Activated CD4-positive, alpha-beta memory T cell treated with anti-CD3 and anti-CD28 coated beads, Interleukin-2, amount 10 ng/mL, durations not matched to agents 7 days and 5 days (primary cell): ENCODE measurements at regions not wholly inside any gene's neighbourhood (a gene's known extent, or its start where the extent isn't known, plus 50 kb on each side); places are given as distances from the start of the nearest gene placed in this dataset.

ENCODE experiments used
- CTCF ChIA-PET: fragments of 350-600 bp; sonication (Branson Sonifier 250); formaldehyde crosslinking; loops from one replicate; lab custom pipeline; 2021; ENCODE audit warnings: antibody characterized with exemption, inconsistent platforms; lab: Charles Lee
- POLR2A ChIA-PET: fragments of 350-600 bp; sonication (Branson Sonifier 250); formaldehyde crosslinking; loops from one replicate; lab custom pipeline; 2021; ENCODE audit warnings: antibody characterized with exemption; lab: Charles Lee
- DNase-seq: peaks from one replicate; pipeline ENCODE4 v3.0.0-alpha.2; 2020
- H3K27ac Mint-ChIP-seq: one replicate; pipeline ENCODE4 v1.8.0; 2021; ENCODE audit warnings: mild to moderate bottlenecking, mixed read lengths
- H3K27me3 Mint-ChIP-seq: one replicate; pipeline ENCODE4 v1.8.0; 2021; ENCODE audit warnings: mixed read lengths
- H3K36me3 Mint-ChIP-seq: one replicate; pipeline ENCODE4 v1.8.0; 2021; ENCODE audit warnings: low read depth, mixed read lengths
- H3K4me1 Mint-ChIP-seq: one replicate; pipeline ENCODE4 v1.8.0; 2021; ENCODE audit warnings: mixed read lengths
- H3K4me3 Mint-ChIP-seq: one replicate; pipeline ENCODE4 v1.8.0; 2021; ENCODE audit warnings: mild to moderate bottlenecking, mixed read lengths
- H3K9me3 Mint-ChIP-seq: one replicate; pipeline ENCODE4 v1.8.0; 2021; ENCODE audit warnings: mixed read lengths

- ChIA-PET CTCF (no interaction called here), POLR2A (no interaction called here)
- no peak for DNase-seq
- Mint-ChIP-seq H3K4me3 (no peak overlapping the region), H3K4me1 (no peaks in the 10 kb centered on the region), H3K27ac (no peak overlapping the region), H3K36me3 (no peaks in the 10 kb centered on the region), H3K9me3 (peaks cover 4% of the 10 kb centered on the region), H3K27me3 (no peaks in the 10 kb centered on the region)
Measured at GRCh38 chr9:118455788-118456187, 751.6 kb downstream of the TLR4 start.

DNA sequence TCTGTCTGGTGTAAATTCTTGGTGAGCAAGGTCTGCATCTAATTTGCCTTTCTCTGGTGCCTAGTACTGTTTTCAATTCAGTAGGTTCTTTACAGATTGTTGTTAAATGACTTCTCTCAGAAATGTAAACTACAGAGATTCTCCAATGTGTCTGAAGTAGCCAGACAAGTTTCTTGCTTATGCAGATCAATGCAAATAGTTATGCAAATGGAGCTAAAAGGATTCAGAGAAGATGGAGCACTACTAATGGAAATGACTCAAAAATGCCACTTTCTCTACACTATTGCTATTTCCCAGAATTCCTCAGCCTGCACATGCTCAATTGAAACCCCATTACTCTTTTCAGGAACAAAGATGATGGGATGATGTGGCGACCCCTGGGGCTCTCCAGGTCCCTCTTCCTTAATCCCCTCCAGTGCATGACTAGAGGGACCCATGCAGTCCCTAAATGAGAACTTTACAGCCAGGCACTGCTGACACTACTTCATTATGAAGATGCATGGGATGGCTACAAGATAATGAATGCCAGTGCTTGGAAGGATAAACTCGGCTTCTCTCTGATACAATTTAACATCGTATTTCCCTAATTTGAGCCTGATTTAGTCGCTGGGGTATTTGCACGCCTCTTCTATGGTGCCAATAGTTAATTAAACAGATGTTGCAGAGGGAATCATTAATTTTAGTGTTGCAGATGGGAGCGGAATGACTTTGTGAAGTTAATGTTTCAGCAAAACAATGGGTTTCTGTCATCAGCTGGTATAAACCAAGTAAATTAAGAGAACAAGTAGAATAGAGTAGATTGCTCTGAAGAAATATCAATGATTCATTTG, 753.2 kb downstream of the TLR4 start:
- no peaks in the 10 kb centered on the region for H3K36me3 Mint-ChIP-seq
- H3K27me3 Mint-ChIP-seq, result no peaks in the 10 kb centered on the region
- H3K9me3 Mint-ChIP-seq, result peaks cover 4% of the 10 kb centered on the region
- POLR2A ChIA-PET, result no interaction called here
- DNase-seq, result no peak
- H3K27ac Mint-ChIP-seq, result no peak overlapping the region
- H3K4me3 Mint-ChIP-seq, result no peak overlapping the region
- H3K4me1 Mint-ChIP-seq, result no peaks in the 10 kb centered on the region
- CTCF ChIA-PET, result no interaction called here

DNA sequence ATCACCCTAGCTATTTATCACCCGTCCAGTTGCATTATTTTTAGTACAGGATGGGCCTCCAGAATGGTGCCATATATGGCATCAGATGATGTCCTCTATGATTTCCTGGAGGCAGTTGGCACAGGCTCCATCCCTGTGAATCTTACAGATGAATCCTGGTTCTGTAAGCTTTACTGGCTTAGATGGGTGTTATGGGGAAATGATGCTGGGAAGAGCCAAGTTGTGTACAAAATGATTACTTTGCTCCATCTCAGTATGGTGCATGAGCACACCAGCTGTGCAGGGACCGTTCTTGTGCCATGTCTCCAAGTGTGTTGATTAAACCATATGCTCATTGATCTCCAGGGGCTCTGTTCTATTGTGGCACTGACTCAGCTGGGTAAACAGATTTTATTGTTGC, 755.7 kb downstream of the TLR4 start:
- no peak overlapping the region for H3K27ac Mint-ChIP-seq
- no peak overlapping the region for H3K4me3 Mint-ChIP-seq
- H3K9me3 Mint-ChIP-seq, result no peaks in the 10 kb centered on the region
- DNase-seq, result no peak
- no peaks in the 10 kb centered on the region for H3K4me1 Mint-ChIP-seq
- H3K27me3 Mint-ChIP-seq, result no peaks in the 10 kb centered on the region
- ChIA-PET POLR2A (no interaction called here), CTCF (no interaction called here)
- H3K36me3 Mint-ChIP-seq, result no peaks in the 10 kb centered on the region

DNA sequence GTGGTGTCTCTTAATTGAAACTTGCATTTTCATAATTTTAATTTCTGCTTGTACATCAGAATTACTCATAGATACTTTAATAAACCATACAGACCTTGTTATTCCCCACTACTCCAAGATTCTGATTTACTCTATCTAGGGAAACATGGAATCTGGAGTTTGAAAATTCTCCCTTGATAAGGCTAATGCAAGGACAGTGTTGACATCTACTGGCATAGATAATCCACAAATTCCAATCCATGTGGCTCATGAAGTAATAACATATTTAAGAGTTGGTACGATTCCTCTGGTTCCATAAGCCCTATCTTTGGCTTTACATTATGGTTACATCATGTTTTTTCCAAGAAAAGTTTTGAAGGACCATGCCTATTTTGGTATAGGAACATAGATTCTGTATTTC, 759.2 kb downstream of the TLR4 start:
- CTCF ChIA-PET, result no interaction called here
- Mint-ChIP-seq H3K9me3 (no peaks in the 10 kb centered on the region), H3K4me1 (no peaks in the 10 kb centered on the region), H3K27me3 (no peaks in the 10 kb centered on the region), H3K27ac (no peak overlapping the region), H3K36me3 (no peaks in the 10 kb centered on the region), H3K4me3 (no peak overlapping the region)
- POLR2A ChIA-PET, result no interaction called here
- DNase-seq, result no peak

GRCh38 chr9:118473521-118473920, 769.3 kb downstream of the TLR4 start:
- ChIA-PET POLR2A (no interaction called here), CTCF (no interaction called here)
- no peaks in the 10 kb centered on the region for H3K9me3 Mint-ChIP-seq
- no peaks in the 10 kb centered on the region for H3K4me1 Mint-ChIP-seq
- H3K36me3 Mint-ChIP-seq, result no peaks in the 10 kb centered on the region
- DNase-seq, result no peak
- no peak overlapping the region for H3K4me3 Mint-ChIP-seq
- no peak overlapping the region for H3K27ac Mint-ChIP-seq
- H3K27me3 Mint-ChIP-seq, result no peaks in the 10 kb centered on the region

DNA sequence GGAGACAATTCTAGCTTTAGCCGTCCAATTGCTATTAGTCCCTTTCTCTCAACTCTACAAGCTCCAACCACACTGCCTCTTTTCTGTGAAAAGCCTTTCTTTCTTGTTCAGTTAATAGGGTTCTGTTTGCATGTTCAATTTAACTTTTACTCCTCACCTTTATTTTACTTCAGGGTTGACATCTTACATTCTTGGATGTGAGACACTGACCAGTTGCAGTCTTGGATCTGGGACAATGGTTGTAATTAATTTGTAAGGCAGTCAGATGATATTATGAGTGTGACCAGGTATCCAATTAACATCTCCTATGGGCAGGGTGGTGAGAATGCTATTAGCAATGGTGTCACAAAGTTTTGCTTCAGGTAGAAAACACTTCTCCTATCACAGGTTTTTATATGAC, 774.5 kb downstream of the TLR4 start:
- POLR2A ChIA-PET, result no interaction called here

DNA sequence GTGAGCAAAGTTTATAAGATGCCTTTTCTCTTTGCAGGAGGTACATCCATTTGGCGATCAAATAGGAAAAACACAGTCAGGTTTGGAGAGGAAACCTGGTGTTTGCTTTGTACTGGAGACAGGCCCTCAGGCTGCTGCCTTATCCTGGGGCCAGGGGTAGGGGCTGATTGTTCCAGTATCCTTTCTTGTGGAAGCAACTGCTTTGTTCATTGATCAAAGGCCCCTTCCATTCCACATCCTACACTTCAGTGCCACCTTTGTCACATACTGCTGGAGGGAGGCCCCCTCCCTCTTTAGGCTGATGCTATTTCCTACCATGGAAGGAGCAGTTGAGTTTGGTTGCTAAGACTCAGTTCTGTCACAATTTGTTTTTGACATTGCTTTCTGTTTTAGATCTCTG, 778.1 kb downstream of the TLR4 start:
- DNase-seq, result no peak
- Mint-ChIP-seq H3K27ac (no peak overlapping the region), H3K9me3 (peaks cover 2% of the 10 kb centered on the region), H3K36me3 (no peaks in the 10 kb centered on the region), H3K27me3 (no peaks in the 10 kb centered on the region), H3K4me1 (no peaks in the 10 kb centered on the region), H3K4me3 (no peak overlapping the region)
- CTCF ChIA-PET, result no interaction called here
- POLR2A ChIA-PET, result no interaction called here

More for the DNA sequence above, 774.5 kb downstream of the TLR4 start:
- no peaks in the 10 kb centered on the region for H3K36me3 Mint-ChIP-seq
- CTCF ChIA-PET, result no interaction called here
- peaks cover 2% of the 10 kb centered on the region for H3K9me3 Mint-ChIP-seq
- no peak overlapping the region for H3K4me3 Mint-ChIP-seq
- H3K27ac Mint-ChIP-seq, result no peak overlapping the region
- DNase-seq, result no peak
- H3K27me3 Mint-ChIP-seq, result no peaks in the 10 kb centered on the region
- H3K4me1 Mint-ChIP-seq, result no peaks in the 10 kb centered on the region

GRCh38 chr9:118483677-118484076, 779.5 kb downstream of the TLR4 start:
- CTCF ChIA-PET, result no interaction called here
- no peaks in the 10 kb centered on the region for H3K4me1 Mint-ChIP-seq
- no peak overlapping the region for H3K4me3 Mint-ChIP-seq
- H3K36me3 Mint-ChIP-seq, result no peaks in the 10 kb centered on the region
- H3K27me3 Mint-ChIP-seq, result no peaks in the 10 kb centered on the region
- H3K27ac Mint-ChIP-seq, result no peak overlapping the region
- no peak for DNase-seq
- H3K9me3 Mint-ChIP-seq, result peaks cover 2% of the 10 kb centered on the region
- POLR2A ChIA-PET, result no interaction called here

DNA sequence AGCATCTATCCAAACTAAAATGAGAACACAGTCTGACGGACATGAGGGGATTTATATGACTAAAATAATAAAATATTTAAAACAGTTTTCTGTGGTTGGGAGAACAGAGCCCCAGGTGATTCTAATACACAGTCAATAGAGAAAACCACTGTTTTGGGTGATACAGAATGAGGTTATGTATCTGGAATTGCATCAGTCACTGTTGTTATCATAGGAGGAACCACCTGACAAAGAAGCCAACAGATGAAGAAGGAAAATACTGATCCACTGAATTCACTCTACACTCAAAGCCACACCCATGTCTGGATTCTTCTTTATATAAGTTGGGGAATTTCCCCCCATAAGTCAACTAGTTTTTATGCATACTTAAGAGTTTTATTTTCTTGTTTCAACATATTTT, 799.0 kb downstream of the TLR4 start:
- H3K4me3 Mint-ChIP-seq, result no peak overlapping the region
- no peaks in the 10 kb centered on the region for H3K4me1 Mint-ChIP-seq
- H3K36me3 Mint-ChIP-seq, result no peaks in the 10 kb centered on the region
- POLR2A ChIA-PET, result no interaction called here
- no peak for DNase-seq
- H3K27me3 Mint-ChIP-seq, result no peaks in the 10 kb centered on the region
- CTCF ChIA-PET, result no interaction called here
- H3K27ac Mint-ChIP-seq, result no peak overlapping the region
- H3K9me3 Mint-ChIP-seq, result peaks cover 10% of the 10 kb centered on the region

DNA sequence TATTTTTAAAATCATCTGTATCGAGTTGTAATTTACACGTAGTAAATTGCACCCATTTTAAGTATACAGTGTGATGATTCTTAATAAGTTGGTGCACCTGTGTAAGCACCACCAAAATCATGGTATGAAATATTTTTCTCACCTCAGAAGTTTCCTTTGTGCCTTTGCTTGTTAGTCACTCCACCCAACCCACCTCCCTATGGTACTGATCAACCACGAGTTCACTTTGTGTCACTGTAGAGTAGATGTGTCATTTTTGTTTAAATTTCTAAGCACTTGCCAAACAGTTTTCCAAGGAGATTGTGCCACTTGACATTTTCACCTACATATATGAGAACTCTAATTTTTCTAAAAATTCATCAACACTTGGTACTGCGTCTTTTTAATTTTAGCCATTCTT, 806.5 kb downstream of the TLR4 start:
- CTCF ChIA-PET, result no interaction called here
- no peaks in the 10 kb centered on the region for H3K27me3 Mint-ChIP-seq

GRCh38 chr9:118515947-118516346, 811.7 kb downstream of the TLR4 start:
- H3K27me3 Mint-ChIP-seq, result no peaks in the 10 kb centered on the region
- H3K9me3 Mint-ChIP-seq, result peaks cover 3% of the 10 kb centered on the region
- H3K4me3 Mint-ChIP-seq, result no peak overlapping the region
- ChIA-PET POLR2A (no interaction called here), CTCF (no interaction called here)
- no peak overlapping the region for H3K27ac Mint-ChIP-seq
- no peaks in the 10 kb centered on the region for H3K4me1 Mint-ChIP-seq
- no peaks in the 10 kb centered on the region for H3K36me3 Mint-ChIP-seq
- no peak for DNase-seq

More for the DNA sequence above, 806.5 kb downstream of the TLR4 start:
- H3K27ac Mint-ChIP-seq, result no peak overlapping the region
- no peak overlapping the region for H3K4me3 Mint-ChIP-seq
- peaks cover 5% of the 10 kb centered on the region for H3K9me3 Mint-ChIP-seq
- H3K36me3 Mint-ChIP-seq, result no peaks in the 10 kb centered on the region
- no peaks in the 10 kb centered on the region for H3K4me1 Mint-ChIP-seq
- DNase-seq, result no peak
- POLR2A ChIA-PET, result no interaction called here

DNA sequence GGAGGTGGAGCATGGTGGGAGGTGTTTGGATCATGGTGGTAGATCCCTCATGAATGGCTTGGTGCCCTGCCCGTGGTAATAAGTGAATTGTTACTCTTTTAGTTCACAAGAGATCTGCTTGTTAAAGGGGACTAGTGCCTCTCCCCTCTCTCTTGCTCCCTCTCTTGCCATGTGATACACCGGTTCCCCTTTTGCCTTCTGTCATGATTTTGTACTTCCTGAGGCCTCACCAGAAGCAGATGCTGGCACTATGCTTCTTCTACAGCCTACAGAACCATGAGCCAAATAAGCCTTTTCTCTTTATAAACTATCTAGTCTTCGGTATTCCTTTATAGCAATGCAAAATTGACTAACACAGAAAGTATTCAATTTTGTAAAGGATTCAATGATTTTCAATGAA, 817.1 kb downstream of the TLR4 start:
- Mint-ChIP-seq H3K27me3 (no peaks in the 10 kb centered on the region), H3K4me3 (no peak overlapping the region), H3K4me1 (no peaks in the 10 kb centered on the region), H3K9me3 (no peaks in the 10 kb centered on the region), H3K36me3 (no peaks in the 10 kb centered on the region), H3K27ac (no peak overlapping the region)
- CTCF ChIA-PET, result no interaction called here
- POLR2A ChIA-PET, result no interaction called here
- DNase-seq, result no peak

DNA sequence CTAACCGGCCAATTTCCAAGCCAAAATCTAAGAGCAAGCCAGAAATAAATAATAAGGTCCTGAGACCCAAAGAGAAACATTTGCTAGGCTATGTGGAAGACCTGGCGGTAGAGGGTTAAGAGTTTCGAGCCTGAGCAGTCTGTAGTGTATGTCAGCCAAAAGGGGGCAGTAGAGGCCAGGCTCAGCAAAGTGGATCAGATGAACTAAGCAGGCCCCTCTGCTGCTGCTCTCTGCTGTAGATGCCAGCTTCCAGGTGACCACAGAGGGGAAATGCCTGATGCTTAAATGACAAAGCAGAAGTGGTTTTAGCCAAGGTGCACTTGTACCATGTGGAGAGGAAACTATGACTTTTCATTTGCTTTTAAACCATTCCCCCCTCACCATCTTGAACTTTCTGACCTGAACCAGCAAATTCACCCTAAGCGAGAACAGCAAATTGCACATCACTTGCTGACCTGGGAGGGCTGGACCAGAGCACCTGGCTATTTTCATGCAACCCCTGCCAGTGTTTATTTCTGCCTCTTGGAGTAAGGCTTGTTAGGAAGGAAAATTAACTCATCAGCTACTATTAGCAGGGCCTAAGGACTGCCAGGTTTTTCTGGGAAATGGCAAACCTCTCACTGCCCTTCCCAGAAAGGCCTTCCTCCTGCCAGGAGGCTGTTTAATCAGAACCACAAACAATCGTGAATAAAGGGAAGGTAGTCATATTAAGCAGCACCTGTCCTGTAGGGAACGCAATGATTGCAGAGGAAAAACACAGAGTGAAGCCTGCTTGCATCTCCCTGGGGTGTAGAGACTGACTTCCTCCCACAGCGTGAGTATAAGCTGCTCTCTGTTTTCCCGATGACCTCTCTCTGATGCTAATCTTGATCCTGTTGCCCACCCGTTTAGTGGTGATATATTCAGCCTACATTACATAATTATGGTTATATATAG, 818.2 kb downstream of the TLR4 start:
- Mint-ChIP-seq H3K27ac (no peak overlapping the region), H3K4me3 (no peak overlapping the region), H3K9me3 (no peaks in the 10 kb centered on the region), H3K36me3 (no peaks in the 10 kb centered on the region), H3K4me1 (no peaks in the 10 kb centered on the region), H3K27me3 (no peaks in the 10 kb centered on the region)
- ChIA-PET CTCF (no interaction called here), POLR2A (no interaction called here)
- peak; percentile 22 for DNase-seq
